22Rv1 (cell line): ENCODE measurements at regions not wholly inside any gene's neighbourhood (a gene's known extent, or its start where the extent isn't known, plus 50 kb on each side); places are given as distances from the start of the nearest gene placed in this dataset.

Experiments used
- CTCF ChIP-seq: fragments of 450-650 bp; IDR thresholded peaks from 2 replicates; pipeline ENCODE4 v1.5.1; 2017; ENCODE audit warnings: mild to moderate bottlenecking
- ZFX ChIP-seq: fragments of 450-650 bp; IDR thresholded peaks from 2 replicates; pipeline ENCODE4 v1.6.1; 2017; ENCODE audit warnings: antibody characterized with exemption, borderline replicate concordance

- no peak for TF ChIP-seq CTCF
- TF ChIP-seq ZFX, result no peak
These were observed 126.5 kb downstream of the TMEM30B start for GRCh38 chr14:61154641-61155040.
